HG03060 (cell line): ENCODE measurements at regions not wholly inside any gene's neighbourhood (a gene's known extent, or its start where the extent isn't known, plus 50 kb on each side); places are given as distances from the start of the nearest gene placed in this dataset.
"Not testable (repeated sequence)": the region's sequence is repeated elsewhere in the genome, so short reads cannot be mapped to it uniquely, and the experiment has no call there.

Source experiments
- ATAC-seq: cut with Tn5 transposase; IDR thresholded peaks from one replicate; pipeline ENCODE4 v1.9.1; 2021; ENCODE audit warnings: low read depth, moderate number of reproducible peaks; ENCODE audit not compliant: unreplicated experiment

GRCh38 chr11:87675993-87676392 lies 499.2 kb downstream of the RAB38 start:
- ATAC-seq: no peak

DNA sequence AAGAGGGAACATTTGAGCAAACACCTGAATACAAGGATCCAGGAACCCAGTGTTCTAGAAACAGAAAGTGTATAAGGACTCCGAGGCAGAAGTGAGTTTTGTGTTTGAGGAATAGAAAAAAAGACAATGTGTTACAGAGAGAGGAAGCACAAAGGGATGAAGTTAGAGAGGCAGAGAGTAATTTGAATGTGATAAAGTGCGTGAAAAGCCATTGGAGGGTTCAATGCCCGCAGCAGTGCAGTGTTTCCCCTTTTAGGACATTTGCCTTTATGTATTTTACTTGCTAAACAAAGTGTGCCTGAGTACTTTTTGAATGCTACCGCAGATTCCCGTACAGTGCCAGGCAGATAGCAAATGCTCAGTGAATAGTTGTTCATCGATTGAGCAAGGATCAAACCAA lies 508.5 kb downstream of the RAB38 start:
- no peak for ATAC-seq

DNA sequence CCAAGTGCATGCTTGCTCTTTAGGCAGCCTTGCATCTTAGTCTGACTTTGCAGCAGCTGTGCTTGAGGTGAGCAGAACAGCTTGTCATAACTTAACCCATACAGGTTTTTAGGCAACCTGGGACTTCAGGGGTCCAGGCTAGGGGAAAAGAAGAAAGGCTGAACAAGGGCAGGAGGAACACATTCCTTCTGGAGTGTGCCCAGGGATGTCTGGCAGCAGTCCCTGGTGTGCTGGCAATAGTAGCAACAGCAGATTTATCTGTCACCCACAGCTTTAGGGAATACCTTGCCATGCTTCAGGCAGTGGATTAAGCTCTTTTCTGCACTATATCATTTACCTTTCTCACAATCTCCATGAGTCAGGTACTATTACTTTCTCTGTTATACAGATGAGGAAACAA lies 513.0 kb downstream of the RAB38 start:
- ATAC-seq: no peak

DNA sequence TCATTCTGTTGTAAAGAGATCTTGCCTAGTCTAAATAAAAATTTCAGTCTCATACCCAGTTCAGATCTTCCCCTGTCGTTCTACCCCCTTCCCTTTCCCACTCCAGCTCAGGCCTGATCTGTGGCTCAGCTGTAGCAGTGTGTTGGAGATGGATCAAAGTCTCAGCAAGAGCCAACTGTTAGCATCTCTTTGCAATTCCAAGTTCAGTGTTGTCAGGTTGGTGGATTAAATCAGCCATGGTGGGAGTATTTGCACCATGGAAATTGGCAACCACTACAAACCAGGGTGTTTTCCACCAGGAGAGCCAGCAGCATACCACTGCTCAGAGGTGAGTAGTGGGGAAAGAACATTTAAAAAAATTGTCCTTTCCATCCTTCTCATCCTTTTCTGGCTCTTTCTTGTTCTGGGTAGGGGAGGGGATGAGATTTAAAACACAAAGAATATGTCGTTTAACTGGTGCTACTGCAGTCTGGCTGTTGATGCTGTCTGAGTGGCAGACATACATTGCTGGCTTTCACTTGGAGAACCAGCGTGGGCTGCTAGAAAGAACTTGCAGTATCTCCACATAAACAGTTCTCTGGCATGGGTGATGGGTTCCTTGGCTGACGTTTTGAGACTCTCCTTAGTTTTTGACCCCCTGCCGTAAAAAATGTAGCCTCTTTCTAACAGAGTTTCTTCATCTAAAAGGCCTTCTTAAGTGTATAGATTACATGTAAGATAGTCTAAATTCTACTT lies 514.1 kb downstream of the RAB38 start:
- no peak for ATAC-seq

DNA sequence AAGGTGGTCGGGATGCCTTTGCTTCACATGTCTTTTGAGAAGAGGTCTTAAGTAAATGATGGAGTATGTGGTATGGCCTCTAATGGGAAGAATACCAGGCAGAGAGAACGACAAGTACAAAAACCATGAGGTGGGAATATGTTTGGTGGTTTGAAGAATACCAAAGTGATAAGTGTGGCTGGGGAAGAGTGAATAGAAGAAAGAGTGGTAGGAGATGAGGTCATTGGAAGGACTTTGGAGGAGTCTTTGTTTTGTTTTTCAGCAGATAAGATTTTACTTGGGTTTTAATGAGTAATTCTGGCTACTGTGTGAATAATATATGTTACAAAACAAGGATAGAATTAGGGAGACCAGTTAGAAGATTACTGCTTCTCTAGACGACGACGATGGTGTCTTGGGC lies 515.4 kb downstream of the RAB38 start:
- no peak for ATAC-seq

- no peak for ATAC-seq
Observed at GRCh38 chr11:87645626-87646025, 529.6 kb downstream of the RAB38 start.

DNA sequence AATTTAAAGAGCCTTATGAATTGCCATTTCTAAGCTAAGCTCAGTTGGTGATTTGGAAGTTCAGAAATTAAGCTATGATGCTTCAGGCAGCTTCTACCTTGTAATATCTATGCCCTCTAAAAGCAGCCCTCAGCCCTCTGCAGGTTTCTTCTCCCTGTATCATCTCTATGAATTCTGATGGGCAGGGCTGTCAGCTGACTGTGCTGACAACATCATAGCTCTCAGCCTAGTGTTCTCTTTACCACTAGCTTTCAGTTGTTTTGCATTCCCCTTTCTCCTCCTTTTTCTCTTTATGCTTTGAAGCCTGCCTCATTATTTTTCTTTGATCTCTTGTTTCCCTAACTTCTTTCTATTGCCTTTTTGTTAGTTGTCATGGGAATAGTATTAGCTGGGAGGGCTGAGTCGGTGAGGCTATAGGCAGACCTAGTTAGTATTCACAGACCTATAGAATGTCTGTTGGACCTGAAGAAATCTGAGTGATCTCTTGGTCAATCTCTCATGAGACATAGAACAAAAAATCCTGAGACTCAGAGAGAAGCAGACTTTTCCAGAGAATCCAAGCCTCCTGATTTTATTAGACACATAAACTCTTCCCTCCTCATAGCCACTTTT lies 535.4 kb downstream of the RAB38 start:
- no peak for ATAC-seq

DNA sequence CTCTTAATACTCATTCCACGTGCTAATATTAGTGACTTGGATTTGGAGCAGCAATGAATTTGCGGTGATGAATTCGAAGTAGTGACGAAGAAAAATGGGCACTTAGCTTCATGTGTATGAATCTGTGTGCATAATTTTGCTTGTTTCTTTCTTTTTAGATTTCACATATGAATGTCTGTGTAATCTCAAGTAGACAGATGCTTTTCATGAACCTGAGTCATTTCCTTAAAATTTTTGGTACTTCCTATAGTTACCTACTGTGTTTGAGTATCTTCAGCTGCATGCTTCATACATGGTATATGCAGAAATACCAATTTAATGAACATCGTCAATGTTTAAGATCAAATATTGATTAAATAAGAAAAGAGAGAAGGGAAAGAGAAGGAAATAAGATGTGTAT lies 540.2 kb downstream of the RAB38 start:
- ATAC-seq: no peak

- ATAC-seq: no peak
Observed at GRCh38 chr11:87634331-87634730, 540.9 kb downstream of the RAB38 start.

DNA sequence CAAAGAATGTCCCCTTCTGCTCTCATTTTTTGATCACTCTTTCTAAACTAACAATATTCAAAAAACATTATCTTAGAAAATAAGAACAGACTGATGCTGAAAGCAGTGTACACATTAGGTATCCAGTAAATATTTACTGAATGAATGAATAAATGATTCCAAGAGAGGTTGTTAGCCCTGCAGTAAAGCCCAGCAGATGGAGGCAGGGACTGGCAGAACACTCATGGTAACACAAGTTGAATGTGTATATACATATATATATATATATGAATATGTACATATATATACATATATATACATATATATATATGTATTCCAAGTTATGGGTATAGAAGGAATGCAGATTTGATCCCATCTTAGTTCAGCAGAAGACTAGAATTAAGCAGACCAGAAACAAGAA lies 546.3 kb downstream of the RAB38 start:
- no peak for ATAC-seq

- ATAC-seq: no peak
Observed at GRCh38 chr11:87628026-87628580, 547.1 kb downstream of the RAB38 start.

DNA sequence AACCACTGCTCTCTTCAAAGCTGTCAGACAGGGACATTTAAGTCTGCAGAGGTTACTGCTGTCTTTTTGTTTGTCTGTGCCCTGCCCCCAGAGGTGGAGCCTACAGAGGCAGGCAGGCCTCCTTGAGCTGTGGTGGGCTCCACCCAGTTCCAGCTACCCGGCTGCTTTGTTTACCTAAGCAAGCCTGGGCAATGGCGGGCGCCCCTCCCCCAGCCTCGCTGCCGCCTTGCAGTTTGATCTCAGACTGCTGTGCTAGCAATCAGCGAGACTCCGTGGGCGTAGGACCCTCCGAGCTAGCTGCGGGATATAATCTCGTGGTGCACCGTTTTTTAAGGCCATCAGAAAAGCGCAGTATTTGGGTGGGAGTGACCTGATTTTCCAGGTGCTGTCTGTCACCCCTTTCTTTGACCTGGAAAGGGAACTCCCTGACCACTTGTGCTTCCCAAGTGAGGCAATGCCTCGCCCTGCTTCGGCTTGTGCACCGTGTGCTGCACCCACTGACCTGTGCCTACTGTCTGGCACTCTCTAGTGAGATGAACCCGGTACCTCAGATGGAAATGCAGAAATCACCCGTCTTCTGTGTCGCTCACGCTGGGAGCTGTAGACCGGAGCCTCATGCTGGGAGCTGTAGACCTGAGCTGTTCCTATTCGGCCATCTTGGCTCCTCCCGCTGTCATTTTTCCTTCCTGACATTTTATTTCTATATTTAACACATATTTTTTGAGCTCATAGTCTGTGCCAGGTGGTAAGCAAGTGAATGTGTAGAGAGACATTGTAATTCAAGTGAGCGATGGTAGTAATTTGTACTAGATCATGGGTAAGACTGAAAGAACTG lies 551.5 kb downstream of the RAB38 start:
- ATAC-seq: not testable (repeated sequence)

DNA sequence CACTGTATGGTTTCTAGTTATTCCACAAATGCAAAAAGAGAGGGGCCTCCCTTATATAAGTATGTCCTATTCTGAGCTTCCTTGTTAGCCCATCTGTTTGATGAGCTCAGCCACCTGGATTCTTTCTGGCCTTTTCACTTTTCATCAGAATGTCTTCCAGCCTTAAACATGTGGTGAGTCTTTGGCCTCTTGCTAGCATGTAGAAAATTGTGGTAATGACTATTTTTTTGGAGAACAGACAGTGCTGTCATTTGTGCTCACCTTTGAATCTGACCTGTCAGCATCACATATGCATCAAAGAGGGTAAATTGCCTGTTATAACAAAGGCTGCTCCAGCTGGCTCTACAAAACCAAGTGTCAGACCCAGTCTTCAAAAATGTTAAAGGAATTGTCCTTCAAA lies 558.7 kb downstream of the RAB38 start:
- no peak for ATAC-seq

GRCh38 chr11:87604350-87604749 lies 566.6 kb downstream of the TMEM135 start:
- no peak for ATAC-seq

DNA sequence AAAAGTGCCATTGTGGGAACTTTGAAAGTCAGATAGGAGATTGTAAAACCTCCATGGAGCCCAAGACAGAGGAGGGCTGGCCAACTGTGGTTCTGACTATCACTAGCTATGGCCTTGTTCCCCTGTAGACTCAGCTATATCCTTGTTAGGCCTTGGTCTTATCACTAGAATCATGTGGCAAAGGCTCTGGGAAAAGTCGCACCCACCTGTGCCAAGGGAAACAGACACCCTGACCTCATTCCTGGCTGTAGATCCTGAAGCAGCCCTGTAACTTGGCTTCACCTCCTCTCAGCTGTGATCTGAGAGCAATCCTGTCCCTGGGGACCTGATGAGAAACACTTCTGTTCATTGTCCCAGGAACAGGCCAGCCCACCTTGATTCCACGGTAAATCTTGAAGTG lies 566.2 kb downstream of the TMEM135 start:
- no peak for ATAC-seq

DNA sequence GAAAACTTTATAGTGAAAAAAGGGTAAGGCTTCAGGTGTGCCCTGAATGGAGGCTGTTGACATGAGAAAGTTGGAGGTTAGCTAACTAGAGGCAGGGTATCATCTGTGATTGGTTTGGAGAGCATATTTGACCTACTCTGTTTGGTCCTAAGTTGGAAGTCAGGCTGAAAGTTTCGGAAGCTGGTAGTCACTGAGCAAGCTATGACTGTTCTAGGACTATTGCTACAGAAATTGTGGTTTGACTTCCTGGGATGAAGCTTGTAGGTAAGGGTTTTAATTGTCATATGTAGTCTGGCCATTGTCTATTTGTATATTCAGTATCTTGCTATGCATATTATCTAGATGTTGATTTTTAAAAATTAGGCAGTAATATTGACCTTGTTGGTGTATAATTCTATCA lies 565.0 kb downstream of the TMEM135 start:
- ATAC-seq: no peak

GRCh38 chr11:87600938-87601337 lies 563.2 kb downstream of the TMEM135 start:
- ATAC-seq: no peak

DNA sequence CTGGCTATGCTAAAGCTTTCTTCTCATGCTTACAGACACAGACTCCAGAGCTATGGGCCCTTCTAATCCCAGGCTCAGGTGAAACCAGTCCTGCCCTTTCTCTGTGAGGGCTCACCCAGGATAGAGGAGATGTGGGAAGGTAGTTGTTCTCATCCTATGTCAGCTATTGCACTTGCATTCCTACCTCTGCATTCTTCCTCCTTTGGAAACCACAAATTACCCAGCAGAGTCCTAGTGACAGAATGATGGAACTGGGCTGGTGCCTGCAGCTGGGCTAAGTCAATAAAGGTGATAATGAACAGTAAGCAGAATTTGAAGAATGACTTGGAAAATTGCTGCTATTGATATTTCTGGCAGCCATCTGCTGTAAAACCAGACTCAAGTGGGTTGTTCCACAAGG lies 560.0 kb downstream of the TMEM135 start:
- no peak for ATAC-seq

GRCh38 chr11:87596176-87596575 lies 558.4 kb downstream of the TMEM135 start:
- no peak for ATAC-seq

DNA sequence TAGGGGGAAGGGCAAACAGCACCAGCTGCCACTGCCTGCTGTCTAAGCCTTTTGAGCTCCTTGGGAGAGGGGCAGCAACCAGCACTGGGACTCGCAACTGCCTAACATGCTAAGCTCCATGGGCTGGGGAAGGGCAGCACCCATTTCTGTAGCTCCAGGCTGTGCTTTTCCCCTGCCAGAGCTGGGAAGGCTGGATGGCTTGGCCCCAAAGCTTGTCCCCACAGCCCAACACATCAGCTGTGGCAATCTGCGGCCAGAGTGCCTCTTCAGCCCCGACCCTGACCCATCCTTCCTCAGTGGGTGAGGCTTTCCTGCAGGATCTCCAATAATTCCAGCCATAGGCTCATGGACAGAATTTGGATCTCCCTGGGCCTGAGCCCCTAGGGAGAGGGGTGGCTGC lies 551.3 kb downstream of the TMEM135 start:
- no peak for ATAC-seq

GRCh38 chr11:87585613-87586012 lies 547.9 kb downstream of the TMEM135 start:
- ATAC-seq: not testable (repeated sequence)
